Endodermal cell (in vitro differentiated cells): ENCODE measurements at regions not wholly inside any gene's neighbourhood (a gene's known extent, or its start where the extent isn't known, plus 50 kb on each side); places are given as distances from the start of the nearest gene placed in this dataset.

Experiments used
- DNase-seq: peaks from one replicate; pipeline ENCODE4 v3.0.0-alpha.2; 2017
- H3K27ac ChIP-seq: 2 replicates; pipeline ENCODE4 v1.5.1; 2013; ENCODE audit warnings: mild to moderate bottlenecking, low read depth, low read length, moderate library complexity
- H3K27me3 ChIP-seq: 2 replicates; pipeline ENCODE4 v1.6.1; 2013; ENCODE audit warnings: mild to moderate bottlenecking, low read length, moderate library complexity; ENCODE audit not compliant: insufficient read depth, control insufficient read depth, poor library complexity, severe bottlenecking
- H3K36me3 ChIP-seq: 2 replicates; pipeline ENCODE4 v1.7.0; 2013; ENCODE audit warnings: mild to moderate bottlenecking, low read length, moderate library complexity; ENCODE audit not compliant: control insufficient read depth, insufficient read depth
- H3K4me1 ChIP-seq: one replicate; pipeline ENCODE4 v1.7.0; 2013; ENCODE audit warnings: low read length; ENCODE audit not compliant: control insufficient read depth, insufficient read depth
- H3K4me3 ChIP-seq: 2 replicates; pipeline ENCODE4 v1.5.1; 2013; ENCODE audit warnings: mild to moderate bottlenecking, low read length, moderate library complexity
- H3K9ac ChIP-seq: 2 replicates; pipeline ENCODE4 v1.6.1; 2013; ENCODE audit warnings: mild to moderate bottlenecking, low read length, moderate library complexity; ENCODE audit not compliant: poor library complexity, severe bottlenecking; ENCODE audit errors: extremely low read depth
- H3K9me3 ChIP-seq: 2 replicates; pipeline ENCODE4 v1.6.1; 2013; ENCODE audit warnings: mild to moderate bottlenecking, low read length, moderate library complexity; ENCODE audit not compliant: control insufficient read depth
- H3K27ac Mint-ChIP-seq: 2 replicates; pipeline ENCODE4 v1.8.0; 2020; ENCODE audit warnings: mixed read lengths
- H3K27me3 Mint-ChIP-seq: 2 replicates; pipeline ENCODE4 v1.8.0; 2021; ENCODE audit warnings: mild to moderate bottlenecking, mixed read lengths; ENCODE audit not compliant: insufficient read depth
- H3K36me3 Mint-ChIP-seq: 2 replicates; pipeline ENCODE4 v1.8.0; 2020; ENCODE audit warnings: low read depth, mixed read lengths
- H3K4me1 Mint-ChIP-seq: 2 replicates; pipeline ENCODE4 v1.8.0; 2020; ENCODE audit warnings: mixed read lengths
- H3K4me3 Mint-ChIP-seq: 2 replicates; pipeline ENCODE4 v1.8.0; 2020; ENCODE audit warnings: mild to moderate bottlenecking, moderate library complexity, mixed read lengths
- H3K9me3 Mint-ChIP-seq: 2 replicates; pipeline ENCODE4 v1.8.0; 2020; ENCODE audit warnings: mild to moderate bottlenecking, mixed read lengths
- CTCF ChIP-seq: fragments of 200-600 bp; sonication (generic); conservative IDR thresholded peaks from 2 replicates; pipeline ENCODE4 v1.5.0; 2021; ENCODE audit warnings: antibody characterized with exemption, mild to moderate bottlenecking
- WGBS, 2 experiments: methylation state at CpG; one replicate each; pipeline versions ENCODE4 v1.1.5 to v1.1.7; 2013; ENCODE audit warnings: missing lambda C conversion rate in 2 of 2, mixed read lengths in 1 of 2; ENCODE audit not compliant: insufficient coverage in 1 of 2, insufficient read length in 1 of 2; 5-methylcytosine and 5-hydroxymethylcytosine counted together

- no peaks in the 10 kb centered on the region for H3K27me3 Mint-ChIP-seq
- 94 to 98% methylated on average over 11 of the region's 11 CpGs for WGBS, 2 experiments
- H3K27ac Mint-ChIP-seq, result no peak overlapping the region
- peaks cover 12% of the 10 kb centered on the region for H3K9me3 Mint-ChIP-seq
- no peak for DNase-seq
- Histone ChIP-seq H3K27me3 (no peaks in the 10 kb centered on the region), H3K4me1 (no peaks in the 10 kb centered on the region), H3K4me3 (no peak overlapping the region), H3K9ac (no peak overlapping the region), H3K36me3 (no peaks in the 10 kb centered on the region), H3K27ac (no peak overlapping the region), H3K9me3 (no peaks in the 10 kb centered on the region)
- TF ChIP-seq CTCF, result no peak
- no peaks in the 10 kb centered on the region for H3K36me3 Mint-ChIP-seq
- no peak overlapping the region for H3K4me3 Mint-ChIP-seq
- H3K4me1 Mint-ChIP-seq, result no peaks in the 10 kb centered on the region
Observed at GRCh38 chr14:101063121-101063520, 159.6 kb upstream of the RTL1 start.

- H3K4me3 ChIP-seq, result no peak overlapping the region
- H3K9me3 ChIP-seq, result no peaks in the 10 kb centered on the region
- Mint-ChIP-seq H3K27me3 (no peaks in the 10 kb centered on the region), H3K36me3 (no peaks in the 10 kb centered on the region), H3K9me3 (peaks cover 12% of the 10 kb centered on the region), H3K4me1 (peaks cover 1% of the 10 kb centered on the region), H3K27ac (no peak overlapping the region), H3K4me3 (no peak overlapping the region)
- peak; percentile 62 for TF ChIP-seq CTCF
- DNase-seq, result peak; percentile 64
- H3K36me3 ChIP-seq, result no peaks in the 10 kb centered on the region
- no peak overlapping the region for H3K9ac ChIP-seq
- no peak overlapping the region for H3K27ac ChIP-seq
- WGBS, 2 experiments, result 92 to 93% methylated on average over 14 to 16 of the region's 16 CpGs
- no peaks in the 10 kb centered on the region for H3K4me1 ChIP-seq
- no peaks in the 10 kb centered on the region for H3K27me3 ChIP-seq
Observed at GRCh38 chr14:101064121-101064661, 160.7 kb upstream of the RTL1 start.

- 89% methylated on average over 7 of the region's 7 CpGs; no CpG with 5 or more reads in 1 of the 2 experiments for WGBS, 2 experiments
- TF ChIP-seq CTCF, result no peak
- H3K4me1 Mint-ChIP-seq, result peaks cover 1% of the 10 kb centered on the region
Observed at GRCh38 chr14:101064718-101065117, 161.2 kb upstream of the RTL1 start.

More at GRCh38 chr14:101064718-101065117, 161.2 kb upstream of the RTL1 start:
- H3K27me3 Mint-ChIP-seq, result no peaks in the 10 kb centered on the region
- Histone ChIP-seq H3K36me3 (no peaks in the 10 kb centered on the region), H3K27ac (no peak overlapping the region), H3K27me3 (no peaks in the 10 kb centered on the region), H3K9me3 (no peaks in the 10 kb centered on the region), H3K4me3 (no peak overlapping the region), H3K9ac (no peak overlapping the region), H3K4me1 (no peaks in the 10 kb centered on the region)
- no peaks in the 10 kb centered on the region for H3K36me3 Mint-ChIP-seq
- H3K27ac Mint-ChIP-seq, result no peak overlapping the region
- H3K4me3 Mint-ChIP-seq, result no peak overlapping the region
- H3K9me3 Mint-ChIP-seq, result peaks cover 12% of the 10 kb centered on the region
- no peak for DNase-seq
